HG02798 (cell line): ENCODE measurements at regions not wholly inside any gene's neighbourhood (a gene's known extent, or its start where the extent isn't known, plus 50 kb on each side); places are given as distances from the start of the nearest gene placed in this dataset.

Source experiments
- ATAC-seq: cut with Tn5 transposase; IDR thresholded peaks from one replicate; pipeline ENCODE4 v1.9.1; 2021; ENCODE audit warnings: mild to moderate bottlenecking; ENCODE audit not compliant: unreplicated experiment, poor library complexity

GRCh38 chr20:24206995-24207394 is 218.4 kb upstream of the GGTLC1 start:
- no peak for ATAC-seq

- ATAC-seq, result no peak
Measured at GRCh38 chr20:24203526-24204183, 215.1 kb upstream of the GGTLC1 start.

- no peak for ATAC-seq
Measured at GRCh38 chr20:24199501-24199900, 210.9 kb upstream of the GGTLC1 start.

GRCh38 chr20:24194143-24194542 is 205.6 kb upstream of the GGTLC1 start:
- ATAC-seq, result no peak

GRCh38 chr20:24190905-24191304 is 202.3 kb upstream of the GGTLC1 start:
- no peak for ATAC-seq

GRCh38 chr20:24185791-24186190 is 197.2 kb upstream of the GGTLC1 start:
- ATAC-seq, result no peak

GRCh38 chr20:24181151-24181550 is 192.6 kb upstream of the GGTLC1 start:
- ATAC-seq, result no peak

GRCh38 chr20:24169256-24169655 is 180.7 kb upstream of the GGTLC1 start:
- ATAC-seq, result no peak

- ATAC-seq, result no peak
Measured at GRCh38 chr20:24166412-24166811, 177.8 kb upstream of the GGTLC1 start.

- ATAC-seq, result no peak
Measured at GRCh38 chr20:24166123-24166381, 177.5 kb upstream of the GGTLC1 start.

- ATAC-seq, result no peak
Measured at GRCh38 chr20:24165301-24166122, 176.9 kb upstream of the GGTLC1 start.

GRCh38 chr20:24164360-24164759 is 175.8 kb upstream of the GGTLC1 start:
- ATAC-seq, result no peak

GRCh38 chr20:24163506-24163905 is 174.9 kb upstream of the GGTLC1 start:
- ATAC-seq, result no peak

- no peak for ATAC-seq
Measured at GRCh38 chr20:24160563-24161281, 172.1 kb upstream of the GGTLC1 start.

GRCh38 chr20:24158281-24158680 is 169.7 kb upstream of the GGTLC1 start:
- no peak for ATAC-seq

- ATAC-seq, result no peak
Measured at GRCh38 chr20:24157213-24157612, 168.6 kb upstream of the GGTLC1 start.

- no peak for ATAC-seq
Measured at GRCh38 chr20:24153101-24154040, 164.8 kb upstream of the GGTLC1 start.

- no peak for ATAC-seq
Measured at GRCh38 chr20:24151621-24152294, 163.2 kb upstream of the GGTLC1 start.

GRCh38 chr20:24150406-24150805 is 161.8 kb upstream of the GGTLC1 start:
- ATAC-seq, result no peak

- ATAC-seq, result no peak
Measured at GRCh38 chr20:24149881-24150307, 161.3 kb upstream of the GGTLC1 start.
